GM12872 (cell line): ENCODE measurements at regions not wholly inside any gene's neighbourhood (a gene's known extent, or its start where the extent isn't known, plus 50 kb on each side); places are given as distances from the start of the nearest gene placed in this dataset.
A peak's percentile ranks its signal among the peaks of the same experiment; 100 is the strongest.

Experiments used
- TF ChIP-seq, protein P1 (sequence below): IDR thresholded peaks from 3 replicates; pipeline ENCODE4 v1.5.1; 2011; ENCODE audit warnings: low read depth, mild to moderate bottlenecking, low read length, moderate library complexity; ENCODE audit not compliant: insufficient read depth

DNA sequence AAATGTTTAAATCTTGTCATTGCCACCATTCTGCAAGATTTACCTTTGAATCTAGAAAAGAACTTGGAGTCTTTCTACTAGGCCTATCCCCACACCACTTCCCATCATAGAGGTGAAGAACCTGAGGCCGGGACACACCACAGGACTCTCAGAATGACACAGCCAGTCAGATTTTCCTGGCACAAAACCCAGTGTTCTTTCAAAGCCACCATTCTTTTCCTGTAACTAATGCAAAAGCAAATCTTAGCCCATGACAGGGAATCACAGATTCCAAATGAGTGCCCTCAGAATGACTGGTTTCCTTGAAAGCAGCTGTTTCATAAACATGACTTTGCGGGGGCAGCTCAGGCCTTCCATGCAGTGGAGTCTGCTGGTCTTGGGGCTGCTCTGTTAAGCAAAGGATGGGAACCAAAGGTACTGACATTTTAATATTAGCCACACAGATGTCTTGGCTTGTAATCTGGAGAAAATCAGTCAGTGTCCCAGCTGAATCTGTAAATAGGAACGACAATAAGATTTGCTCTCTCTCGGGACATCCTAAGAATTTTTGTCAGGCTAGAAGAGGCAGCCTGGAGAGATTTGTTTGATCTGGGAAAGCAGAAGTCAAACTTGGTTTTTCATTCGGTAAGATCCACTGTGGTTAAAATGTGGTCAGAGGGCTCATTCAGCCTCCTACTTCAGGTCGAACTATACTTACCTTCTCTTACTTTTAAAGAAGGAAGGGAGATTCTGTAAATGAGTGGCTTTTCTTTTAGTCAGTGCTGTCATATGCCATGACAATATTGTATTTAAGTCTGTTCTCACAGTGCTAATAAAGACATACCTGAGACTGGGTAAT lies 115.1 kb downstream of the PALM2AKAP2 start:
- TF ChIP-seq, protein P1, sequence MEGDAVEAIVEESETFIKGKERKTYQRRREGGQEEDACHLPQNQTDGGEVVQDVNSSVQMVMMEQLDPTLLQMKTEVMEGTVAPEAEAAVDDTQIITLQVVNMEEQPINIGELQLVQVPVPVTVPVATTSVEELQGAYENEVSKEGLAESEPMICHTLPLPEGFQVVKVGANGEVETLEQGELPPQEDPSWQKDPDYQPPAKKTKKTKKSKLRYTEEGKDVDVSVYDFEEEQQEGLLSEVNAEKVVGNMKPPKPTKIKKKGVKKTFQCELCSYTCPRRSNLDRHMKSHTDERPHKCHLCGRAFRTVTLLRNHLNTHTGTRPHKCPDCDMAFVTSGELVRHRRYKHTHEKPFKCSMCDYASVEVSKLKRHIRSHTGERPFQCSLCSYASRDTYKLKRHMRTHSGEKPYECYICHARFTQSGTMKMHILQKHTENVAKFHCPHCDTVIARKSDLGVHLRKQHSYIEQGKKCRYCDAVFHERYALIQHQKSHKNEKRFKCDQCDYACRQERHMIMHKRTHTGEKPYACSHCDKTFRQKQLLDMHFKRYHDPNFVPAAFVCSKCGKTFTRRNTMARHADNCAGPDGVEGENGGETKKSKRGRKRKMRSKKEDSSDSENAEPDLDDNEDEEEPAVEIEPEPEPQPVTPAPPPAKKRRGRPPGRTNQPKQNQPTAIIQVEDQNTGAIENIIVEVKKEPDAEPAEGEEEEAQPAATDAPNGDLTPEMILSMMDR: no peak

DNA sequence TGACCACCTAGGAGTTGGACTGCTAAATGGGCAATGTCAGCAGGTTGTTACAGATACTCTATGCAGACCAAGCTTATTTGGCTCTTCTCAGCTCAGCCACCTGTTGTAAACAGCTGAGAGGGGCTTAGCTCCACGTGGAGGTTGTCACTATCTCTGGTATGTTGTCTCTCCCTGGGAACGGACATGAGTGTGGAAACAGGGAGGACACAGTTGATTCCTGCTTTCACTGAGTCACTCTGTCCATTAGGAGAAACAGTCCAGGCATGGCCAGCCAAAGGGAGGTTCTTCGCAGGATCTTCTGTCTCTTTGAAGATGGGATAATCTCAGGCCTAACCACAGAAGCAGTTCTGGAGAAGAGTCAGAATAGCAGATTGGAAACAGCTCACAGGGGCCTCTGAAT lies 121.2 kb downstream of the PALM2AKAP2 start:
- TF ChIP-seq, protein P1: no peak

DNA sequence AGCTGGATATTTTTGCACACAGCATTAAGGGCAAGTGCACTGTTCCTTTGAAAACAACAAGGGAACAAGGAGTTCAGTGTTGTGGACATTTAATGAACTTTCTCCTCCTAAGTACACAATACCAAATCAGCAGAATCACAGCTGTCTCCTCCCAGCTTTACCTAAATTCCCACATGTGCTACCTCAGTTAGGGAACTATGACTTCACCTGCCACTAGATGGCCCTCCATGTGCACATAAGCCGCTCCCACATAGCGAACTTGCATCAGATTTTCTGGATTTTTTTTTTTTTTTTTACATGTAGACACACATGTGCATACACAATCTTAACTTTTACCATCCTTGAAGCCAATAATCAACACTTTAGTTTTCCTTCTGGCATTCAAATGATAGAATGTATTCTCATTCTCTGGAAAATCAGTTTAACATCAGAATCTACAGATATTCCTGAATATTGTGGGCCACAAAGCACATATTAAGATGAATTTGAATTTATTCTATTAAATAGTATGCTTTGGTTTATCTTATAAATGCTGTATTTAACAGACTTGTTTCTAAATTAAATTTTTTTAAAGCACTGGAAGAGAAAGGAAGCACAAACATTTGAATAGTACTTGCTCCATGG lies 123.6 kb downstream of the PALM2AKAP2 start:
- TF ChIP-seq, protein P1: peak; percentile 77

DNA sequence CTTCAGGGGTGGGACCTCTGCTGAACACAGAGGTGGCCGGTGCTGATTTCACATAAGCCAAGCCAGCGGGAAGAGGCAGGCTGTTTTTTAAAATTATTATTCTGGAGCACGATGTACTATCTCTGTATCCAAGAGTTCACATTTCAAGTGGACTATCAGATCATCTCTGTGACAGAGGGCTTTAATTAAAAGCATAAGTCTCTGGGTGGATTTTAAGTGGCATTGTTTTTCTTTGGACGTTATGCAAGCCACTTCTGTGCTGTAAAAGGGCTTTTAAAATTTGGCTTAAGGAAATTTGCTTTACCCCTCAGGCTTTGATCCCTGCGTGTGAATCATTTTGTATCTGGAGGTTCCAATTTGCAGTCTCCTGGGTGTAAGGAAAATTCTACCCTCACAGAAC lies 124.7 kb downstream of the PALM2AKAP2 start:
- TF ChIP-seq, protein P1: no peak

DNA sequence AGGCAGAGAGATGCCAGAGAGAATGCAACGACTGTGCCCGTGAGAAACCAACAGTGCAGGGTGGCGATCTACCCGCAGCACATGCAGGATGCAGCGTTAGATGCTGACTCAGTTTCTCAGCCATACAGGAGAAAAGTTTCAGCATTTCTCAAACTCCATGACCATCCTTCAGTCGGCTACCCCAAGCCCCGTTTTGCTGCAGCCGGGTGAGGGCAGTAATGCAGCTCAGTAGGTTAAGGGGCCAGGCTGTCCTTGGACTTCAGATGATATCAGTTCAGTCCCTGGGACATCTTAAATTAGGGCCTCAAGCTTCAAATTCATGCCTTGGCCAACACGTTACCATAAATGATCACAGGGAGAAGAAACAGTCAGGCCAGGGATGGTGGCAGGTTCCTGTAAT lies 125.5 kb downstream of the PALM2AKAP2 start:
- TF ChIP-seq, protein P1: no peak

DNA sequence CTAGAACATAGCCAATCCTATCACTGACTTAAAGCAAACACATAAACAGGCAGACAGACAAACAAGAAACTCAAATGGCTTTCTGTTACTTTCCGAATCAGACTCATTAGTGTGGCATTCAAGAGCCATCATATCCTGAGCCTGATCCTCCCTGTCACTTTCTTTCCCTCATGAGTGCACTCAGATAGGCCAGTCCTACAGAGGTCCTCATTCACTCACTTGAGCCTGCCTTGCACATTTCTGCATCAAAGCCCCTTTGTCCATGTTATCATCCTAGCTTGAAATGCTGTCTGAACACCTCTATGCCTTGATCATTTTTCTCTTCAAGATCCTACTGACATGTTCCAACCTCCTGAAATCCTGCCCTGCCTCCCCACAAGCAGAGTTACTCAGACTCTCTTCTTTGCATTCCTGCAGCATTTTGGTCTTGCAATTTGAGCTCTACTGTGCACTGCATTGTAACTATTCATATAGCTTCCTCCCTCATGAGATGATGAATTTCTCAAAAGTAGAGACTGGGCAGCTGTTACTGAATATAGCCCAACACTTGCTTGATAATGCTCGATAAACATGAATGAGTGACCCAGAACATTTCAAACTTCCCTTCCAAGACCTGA lies 126.9 kb downstream of the PALM2AKAP2 start:
- TF ChIP-seq, protein P1: no peak

DNA sequence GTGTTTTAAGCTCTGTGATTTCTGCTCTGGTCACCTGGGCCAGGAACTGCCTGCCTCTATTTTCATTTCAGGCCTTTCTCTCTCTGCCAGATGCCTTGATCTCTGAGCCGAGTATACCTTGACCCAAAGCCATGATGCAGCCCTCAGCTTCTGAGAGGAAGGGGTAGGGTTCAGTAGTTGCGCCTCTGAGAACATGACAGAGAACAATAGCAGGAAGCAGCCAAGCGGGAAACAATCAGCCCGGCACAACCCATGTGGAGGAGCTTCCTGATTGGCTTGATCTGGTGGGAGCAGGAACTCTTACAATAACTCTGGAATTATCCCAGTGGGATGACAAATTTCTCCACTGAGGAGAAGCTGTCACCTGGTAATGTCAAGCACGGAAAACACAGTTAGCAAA lies 127.4 kb downstream of the PALM2AKAP2 start:
- TF ChIP-seq, protein P1: no peak
